ENCODE measurements at regions not wholly inside any gene's neighbourhood (a gene's known extent, or its start where the extent isn't known, plus 50 kb on each side); places are given as distances from the start of the nearest gene placed in this dataset.
"Not testable (repeated sequence)": the region's sequence is repeated elsewhere in the genome, so short reads cannot be mapped to it uniquely, and the experiment has no call there.

DNA sequence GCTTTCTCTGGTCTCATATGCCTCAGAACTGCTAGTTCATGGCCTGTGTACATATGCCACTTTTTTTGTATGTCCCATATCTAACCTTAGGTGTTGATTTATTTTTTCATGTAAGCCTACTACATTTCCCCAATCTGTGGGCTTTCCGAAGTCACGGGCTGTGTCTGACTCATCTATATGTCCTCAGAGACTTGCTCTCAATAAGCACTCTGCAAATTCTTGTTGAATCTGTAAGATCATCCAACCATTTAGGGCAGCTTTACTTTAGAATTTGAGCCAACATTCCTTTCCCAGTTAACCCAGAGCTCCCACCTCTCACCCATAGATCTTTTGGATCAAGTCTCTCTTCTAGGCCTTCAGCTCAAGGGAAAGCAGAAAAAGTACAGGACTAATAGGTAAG lies 263.4 kb downstream of the SEC61B start:
- no peak for DNase-seq (ENCODE audit: low read depth)

DNA sequence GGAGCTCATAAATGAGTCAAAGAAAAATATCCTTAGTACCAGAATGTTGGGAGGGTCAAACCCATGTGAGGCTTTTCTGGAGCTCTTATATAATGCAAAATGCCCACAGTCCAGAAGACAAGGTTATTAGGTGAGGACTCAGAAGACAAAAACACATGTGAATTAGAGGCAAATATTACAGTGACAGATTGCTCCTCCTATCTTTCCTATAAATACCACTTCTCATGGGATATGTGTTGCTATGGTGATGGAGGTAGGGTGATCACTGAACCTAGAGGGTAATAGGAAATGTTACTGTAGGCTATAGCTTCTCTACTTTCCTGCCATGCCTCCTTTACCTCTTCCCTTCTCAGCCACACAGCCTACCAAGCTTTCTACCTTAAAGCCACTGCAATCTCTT lies 264.6 kb downstream of the SEC61B start:
- DNase-seq (ENCODE audit: low read depth) = no peak

DNA sequence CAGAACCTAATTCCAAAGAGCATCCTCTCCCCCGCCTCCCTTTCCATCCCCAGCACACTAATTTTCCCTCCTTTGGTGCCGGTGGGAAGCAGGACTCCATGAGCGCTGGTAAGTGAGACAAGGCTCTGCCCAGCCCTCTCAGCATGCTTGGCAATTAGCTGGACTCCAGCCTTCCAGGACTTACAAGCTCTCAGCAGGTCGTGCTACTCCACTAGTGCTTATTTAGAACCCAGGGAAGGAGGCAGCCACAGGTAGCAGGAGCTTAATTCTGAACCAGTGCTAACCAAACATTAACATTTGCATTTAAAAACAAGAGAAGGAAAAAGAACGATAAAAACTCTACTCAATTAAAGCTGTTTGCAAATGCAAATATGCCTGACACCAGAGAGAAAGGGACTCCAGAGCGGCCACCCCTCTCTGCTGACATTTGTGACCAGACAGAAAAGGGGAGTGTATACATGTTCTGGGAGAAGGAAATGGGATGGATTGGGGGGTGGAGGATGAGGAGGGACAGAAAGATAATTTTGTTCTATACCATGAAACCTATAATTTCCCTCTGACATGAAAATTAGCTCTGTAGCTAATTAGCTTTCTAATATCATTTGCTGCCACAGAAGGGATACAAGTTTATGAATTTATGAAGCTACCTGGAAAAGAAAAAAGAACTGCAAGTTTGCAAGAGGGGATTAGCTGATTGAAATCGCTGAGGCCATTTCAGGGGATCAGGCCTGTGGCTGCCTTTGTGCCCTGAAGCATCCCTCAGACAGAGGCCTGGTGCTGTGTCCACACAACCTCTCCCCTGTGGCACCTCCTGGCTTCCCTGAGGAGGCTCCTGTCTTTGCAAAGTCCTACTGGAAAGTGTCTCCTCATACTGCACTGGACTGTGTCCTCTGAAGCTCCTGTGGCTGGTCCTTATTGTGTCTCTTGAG lies 266.3 kb downstream of the SEC61B start:
- DNase-seq (ENCODE audit: low read depth) = no peak

DNA sequence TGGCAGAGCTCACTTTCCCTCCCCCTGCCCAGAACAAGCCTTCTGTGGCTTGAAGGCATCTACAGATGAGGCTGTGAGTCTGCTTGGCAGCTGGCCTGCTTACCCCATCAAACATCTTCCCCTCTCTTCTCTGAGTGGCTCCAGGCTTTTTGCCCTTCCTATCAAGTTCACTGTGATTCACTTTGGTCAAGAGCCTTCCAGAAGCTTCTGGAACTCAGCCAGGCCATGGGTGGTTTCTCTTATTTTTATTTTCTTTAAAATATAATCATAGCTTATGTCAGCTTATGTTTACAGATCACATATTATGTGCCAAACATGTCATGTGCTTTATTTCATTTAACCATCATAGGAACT lies 267.0 kb downstream of the SEC61B start:
- DNase-seq (ENCODE audit: low read depth) = no peak

DNA sequence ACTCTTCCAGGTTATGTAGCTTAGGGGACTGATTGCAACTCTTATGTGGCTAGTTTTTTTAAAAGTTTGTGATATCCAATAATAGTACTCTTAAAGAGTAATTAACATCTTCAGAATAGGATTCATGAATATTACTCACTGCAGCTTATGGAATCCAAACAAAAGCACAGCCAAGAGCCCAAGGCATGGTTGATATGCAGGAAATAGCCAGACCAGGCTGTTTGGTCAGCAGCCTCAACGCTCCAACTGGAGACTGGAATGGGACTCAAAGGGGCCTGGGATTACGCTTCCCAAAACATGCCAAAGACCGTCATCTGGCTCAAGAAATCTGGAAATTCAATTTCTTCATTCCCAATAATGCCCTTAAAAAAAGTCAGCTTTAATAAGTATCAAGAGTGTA lies 268.6 kb downstream of the SEC61B start:
- DNase-seq (ENCODE audit: low read depth) = no peak

DNA sequence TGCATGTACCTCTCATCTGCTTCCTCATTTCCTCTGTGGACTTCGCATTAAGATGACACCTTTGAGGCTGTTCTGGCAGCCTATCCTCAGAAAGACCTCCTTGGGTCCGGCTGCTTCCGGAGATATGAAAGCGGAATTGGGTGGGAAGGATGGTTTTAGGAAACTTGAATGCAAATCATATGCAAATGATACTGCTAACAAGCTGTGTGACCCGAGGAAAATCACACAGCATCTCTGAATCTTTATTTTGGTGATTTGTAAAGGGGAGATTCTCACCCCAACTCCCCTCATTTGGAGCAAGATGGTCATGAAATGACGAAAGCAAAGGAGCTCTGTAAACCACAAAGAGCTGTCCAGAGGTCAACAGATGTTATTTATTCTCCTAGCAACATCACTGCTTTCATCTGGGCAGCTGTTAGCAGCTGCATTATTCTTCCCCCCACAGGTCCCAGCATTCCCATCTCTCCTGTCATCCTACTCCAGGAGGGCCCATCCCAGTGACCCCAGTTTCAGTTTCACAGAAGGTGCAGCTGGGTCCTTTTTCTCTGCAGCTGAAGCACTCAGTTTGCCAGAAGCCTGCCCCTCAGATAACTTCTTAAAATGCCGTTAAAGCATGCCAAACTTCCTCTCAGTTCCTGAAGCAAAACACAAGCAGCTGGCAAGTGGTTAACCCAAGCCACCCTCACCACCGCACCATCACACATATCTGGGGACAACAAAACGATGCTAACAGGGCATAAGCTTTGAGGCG lies 269.5 kb downstream of the SEC61B start:
- no peak for DNase-seq (ENCODE audit: low read depth)

GRCh38 chr9:99497641-99498040 lies 275.6 kb downstream of the SEC61B start:
- no peak for DNase-seq (ENCODE audit: low read depth)

DNA sequence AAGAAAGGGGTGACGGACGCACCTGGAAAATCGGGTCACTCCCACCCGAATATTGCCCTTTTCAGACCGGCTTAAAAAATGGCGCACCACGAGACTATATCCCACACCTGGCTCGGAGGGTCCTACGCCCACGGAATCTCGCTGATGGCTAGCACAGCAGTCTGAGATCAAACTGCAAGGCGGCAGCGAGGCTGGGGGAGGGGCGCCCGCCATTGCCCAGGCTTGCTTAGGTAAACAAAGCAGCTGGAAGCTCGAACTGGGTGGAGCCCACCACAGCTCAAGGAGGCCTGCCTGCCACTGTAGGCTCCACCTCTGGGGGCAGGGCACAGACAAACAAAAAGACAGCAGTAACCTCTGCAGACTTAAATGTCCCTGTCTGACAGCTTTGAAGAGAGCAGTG lies 276.9 kb downstream of the SEC61B start:
- not testable (repeated sequence) for DNase-seq (ENCODE audit: low read depth)

DNA sequence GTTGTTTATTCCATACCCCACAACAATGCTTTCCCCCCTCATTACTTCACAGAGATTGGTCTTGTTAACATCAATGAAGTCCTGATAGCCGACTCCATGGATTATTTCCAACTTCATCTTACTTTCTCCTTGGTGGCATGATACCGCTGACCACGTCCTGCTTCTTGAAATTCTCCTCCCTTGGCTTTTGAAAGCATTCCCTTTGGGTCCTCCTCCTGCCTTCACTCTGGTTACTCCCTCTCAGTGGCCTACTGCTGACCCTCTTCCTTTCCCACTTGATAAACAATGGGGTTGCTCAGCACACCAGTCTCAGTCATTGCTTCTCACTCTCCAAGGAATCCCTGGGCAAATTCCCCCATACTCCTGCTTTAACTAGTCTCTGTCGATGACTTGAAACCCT lies 283.9 kb downstream of the SEC61B start:
- DNase-seq (ENCODE audit: low read depth) = no peak

DNA sequence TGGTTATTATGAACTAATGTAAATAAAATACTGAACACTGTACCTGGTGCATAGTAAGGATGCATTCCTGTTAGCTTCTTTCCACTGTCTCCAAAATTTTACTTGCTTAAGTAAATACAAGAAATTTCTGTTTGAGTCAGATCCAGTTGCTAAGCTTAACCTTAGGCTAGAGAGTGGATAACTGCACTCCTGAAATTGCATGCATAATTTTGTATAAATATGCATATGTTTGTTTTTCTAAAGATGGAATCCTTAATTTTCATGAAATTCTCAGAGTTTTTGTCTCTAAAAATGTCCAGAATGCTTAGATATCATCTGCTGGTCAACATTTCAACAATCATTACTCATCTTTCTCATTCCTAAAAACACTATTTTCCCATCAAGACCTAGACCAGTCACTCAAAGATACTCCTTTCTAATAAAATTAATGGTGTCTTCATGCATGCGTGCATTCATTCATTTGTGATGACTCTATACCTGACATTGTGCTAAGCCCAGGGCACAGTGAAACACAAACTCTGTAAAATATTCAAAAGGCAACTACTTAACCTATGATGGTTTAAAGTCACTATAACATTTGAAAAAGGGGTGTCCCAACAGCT lies 284.8 kb downstream of the SEC61B start:
- DNase-seq (ENCODE audit: low read depth) = no peak

- DNase-seq (ENCODE audit: low read depth) = no peak
These were observed 287.1 kb downstream of the SEC61B start for GRCh38 chr9:99509065-99509745.

DNA sequence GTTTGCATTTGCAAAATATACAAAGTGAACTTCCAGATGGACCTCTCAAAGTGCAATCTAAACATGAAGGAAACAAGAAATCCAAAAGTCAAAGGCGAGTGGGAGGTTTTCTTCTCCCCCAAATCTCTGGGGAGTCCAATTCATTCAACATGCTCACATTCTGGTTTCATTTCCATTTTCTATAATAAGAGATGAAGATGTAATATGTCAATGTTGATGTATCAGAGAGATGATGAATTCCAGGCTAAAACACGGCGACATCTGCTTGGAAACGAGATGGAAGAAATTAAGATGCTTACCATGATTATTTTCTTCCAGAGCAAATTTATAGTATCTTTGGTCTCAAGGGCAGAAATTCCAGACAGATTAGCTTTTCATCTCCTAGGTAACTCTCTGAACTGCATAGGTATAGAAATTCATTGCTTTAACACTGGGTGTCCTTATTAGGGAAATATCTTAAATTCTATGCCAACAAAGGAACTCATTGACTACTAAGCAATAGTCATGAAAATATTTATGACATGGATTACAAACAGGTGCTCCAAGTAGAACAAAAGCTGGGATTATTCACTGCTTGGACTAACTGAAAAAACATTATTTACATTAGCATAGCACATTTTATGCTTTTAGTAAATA lies 287.9 kb downstream of the SEC61B start:
- no peak for DNase-seq (ENCODE audit: low read depth)

DNA sequence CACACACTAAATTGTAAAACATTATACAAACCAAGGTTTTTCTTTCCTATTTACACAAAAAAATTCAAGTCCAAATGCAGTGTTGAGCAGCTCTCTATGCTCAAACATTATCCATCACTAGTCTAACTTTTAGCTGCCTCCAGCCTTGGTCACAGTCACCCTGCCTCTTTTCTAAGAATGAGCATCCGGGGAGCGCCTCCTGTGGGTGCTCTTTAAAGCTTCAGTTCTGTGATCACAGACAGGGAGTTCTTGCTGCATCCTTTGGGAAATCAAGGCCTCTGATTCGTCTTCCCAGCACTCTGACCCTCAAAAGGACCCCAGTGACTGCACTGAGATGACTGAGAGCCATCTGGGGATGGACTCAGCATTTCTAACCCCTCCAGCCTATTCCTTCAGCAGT lies 289.6 kb downstream of the SEC61B start:
- DNase-seq (ENCODE audit: low read depth) = no peak

DNA sequence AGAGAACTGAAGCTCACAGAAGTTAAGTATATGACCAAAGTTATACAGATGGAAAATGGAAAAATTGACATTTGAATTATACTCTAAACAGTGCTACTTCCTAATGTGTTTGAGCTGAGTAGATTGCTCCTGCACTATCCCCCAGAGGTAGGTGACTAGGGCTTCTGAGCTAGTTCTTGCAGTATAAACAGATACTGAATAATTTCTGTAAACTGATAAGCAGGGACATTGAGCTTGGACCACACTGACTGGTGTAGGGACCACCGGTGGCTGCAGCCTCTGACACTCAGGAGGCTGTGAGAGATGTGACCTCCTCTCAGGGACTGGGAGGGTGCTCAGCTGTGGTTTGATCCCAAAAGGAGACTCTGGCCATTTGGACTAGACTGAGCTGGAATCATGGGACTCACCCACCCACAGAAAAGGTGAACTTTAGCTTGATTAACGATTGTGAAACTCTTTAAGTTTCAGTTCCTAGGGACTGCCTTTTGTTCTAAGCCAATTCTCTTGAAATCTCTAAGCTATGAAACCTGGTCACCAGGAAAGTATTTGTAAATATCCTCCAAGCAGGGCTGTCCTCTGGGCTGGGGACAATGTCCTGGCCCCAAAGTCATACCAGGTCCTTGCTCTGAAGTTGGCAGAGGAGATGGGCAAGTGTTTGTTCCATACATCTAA lies 291.5 kb downstream of the SEC61B start:
- DNase-seq (ENCODE audit: low read depth) = no peak

DNA sequence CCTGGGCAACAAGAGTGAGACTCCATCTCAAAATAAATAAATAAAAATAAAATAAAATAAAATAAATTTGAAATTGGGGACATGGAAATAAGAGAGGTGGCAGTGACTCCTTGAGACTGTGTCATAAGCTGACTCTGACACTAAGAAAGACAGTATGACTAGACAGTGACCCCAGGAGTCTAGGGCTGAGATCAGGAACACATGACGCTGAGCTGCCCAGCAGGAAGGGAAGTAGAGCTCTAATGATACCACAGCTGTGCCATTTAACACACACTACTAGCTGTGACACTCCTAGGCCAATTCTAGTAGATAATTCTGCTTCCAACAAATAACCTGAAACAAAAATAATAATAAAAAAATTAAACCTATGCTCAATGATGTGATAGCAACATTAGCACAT lies 293.0 kb downstream of the SEC61B start:
- DNase-seq (ENCODE audit: low read depth) = no peak

GRCh38 chr9:99515895-99516656 lies 294.0 kb downstream of the SEC61B start:
- no peak for DNase-seq (ENCODE audit: low read depth)

DNA sequence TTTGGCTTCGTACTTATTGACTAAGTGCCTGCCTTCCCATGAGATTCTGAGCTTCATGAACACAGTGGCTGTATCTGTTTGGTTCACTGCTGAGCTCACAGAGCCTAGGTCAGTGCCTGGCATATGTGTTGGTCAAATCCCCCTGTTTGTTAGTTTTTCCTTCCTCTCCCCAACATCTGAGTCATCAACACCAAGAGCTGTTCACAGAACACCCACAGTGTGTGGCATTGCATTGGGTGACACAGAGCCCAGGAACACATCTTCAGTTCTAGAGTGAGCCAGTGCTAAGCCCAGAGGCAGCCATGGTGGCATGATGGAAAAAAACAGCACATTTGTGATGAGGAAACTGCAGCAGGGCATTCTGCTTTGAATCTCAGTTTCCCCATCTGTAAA lies 294.6 kb downstream of the SEC61B start:
- DNase-seq (ENCODE audit: low read depth) = no peak

DNA sequence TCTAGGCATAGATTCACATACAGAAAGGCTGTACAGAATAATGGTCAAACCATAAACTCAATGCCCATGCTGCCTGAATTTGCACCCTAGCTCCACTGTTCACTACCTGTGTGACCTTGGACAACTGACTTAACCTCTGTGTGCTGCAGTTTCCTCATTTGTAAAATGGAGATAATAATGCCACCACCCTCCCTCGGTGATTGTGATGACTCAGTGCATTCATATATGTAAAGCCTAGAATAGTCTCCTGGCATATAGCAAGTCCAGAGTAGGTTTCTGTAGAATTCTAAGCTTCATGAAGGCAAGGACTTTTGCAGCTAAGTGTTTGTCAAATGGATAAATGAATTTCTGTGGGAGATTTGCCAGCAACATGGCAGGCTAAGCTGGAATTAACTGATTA lies 297.8 kb upstream of the NR4A3 start:
- no peak for DNase-seq (ENCODE audit: low read depth)

- DNase-seq (ENCODE audit: low read depth) = no peak
These were observed 290.4 kb upstream of the NR4A3 start for GRCh38 chr9:99531313-99531712.

GRCh38 chr9:99533421-99533820 lies 288.3 kb upstream of the NR4A3 start:
- no peak for DNase-seq (ENCODE audit: low read depth)

DNA sequence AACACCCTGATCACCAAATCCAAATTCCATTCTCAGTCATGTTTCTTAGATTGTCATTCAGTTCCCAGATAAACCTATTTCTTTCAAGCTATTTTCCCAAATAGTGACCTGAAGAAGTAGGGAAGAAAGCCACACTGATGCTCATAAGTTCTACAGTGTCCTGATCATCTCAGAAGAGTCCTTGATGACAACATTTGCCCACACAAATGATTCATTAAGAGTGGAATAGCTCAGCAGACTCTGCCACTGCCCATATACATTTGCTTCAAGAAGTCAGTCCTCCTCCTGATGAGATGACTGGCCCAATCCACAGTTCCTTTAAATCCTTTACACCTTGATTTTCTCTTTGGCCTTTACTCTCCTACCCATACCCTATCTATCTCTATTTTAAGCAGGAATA lies 283.7 kb upstream of the NR4A3 start:
- no peak for DNase-seq (ENCODE audit: low read depth)

Measured in non-pigmented ciliary epithelial cell (primary cell).